Lower leg skin (tissue), 4 donors: ENCODE measurements at regions not wholly inside any gene's neighbourhood (a gene's known extent, or its start where the extent isn't known, plus 50 kb on each side); places are given as distances from the start of the nearest gene placed in this dataset.
"Not testable (repeated sequence)": the region's sequence is repeated elsewhere in the genome, so short reads cannot be mapped to it uniquely, and the experiment has no call there.

Experiments
- DNase-seq, 2 donors: peaks; one replicate each; pipeline ENCODE4 v3.0.0-alpha.2; 2019; ENCODE audit warnings: low spot score in 2 of 2
- H3K4me3 ChIP-seq: fragments of 200-600 bp; sonication (generic); 2 replicates; pipeline ENCODE4 v1.5.1; 2017; ENCODE audit warnings: mild to moderate bottlenecking, low read depth; ENCODE audit not compliant: poor library complexity, severe bottlenecking
- POLR2A ChIP-seq, 2 donors: fragments of 450-650 bp; IDR thresholded peaks; one replicate each; pipeline ENCODE4 v1.6.1; 2016 to 2017; ENCODE audit warnings: antibody characterized with exemption in 2 of 2, mild to moderate bottlenecking in 1 of 2, moderate library complexity in 1 of 2
- WGBS, 2 donors: methylation state at CpG; one replicate each; pipeline ENCODE4 v1.1.5; 2018; 5-methylcytosine and 5-hydroxymethylcytosine counted together
- intact Hi-C: fragments of 100-400 bp; cut with DNase I; formaldehyde crosslinking; loops from one replicate; pipeline ENCODE4 v1.15.0; 2023; ENCODE audit warnings: low total_unique reads
- TF ChIP-seq, protein P1 (sequence below), 3 donors: fragments of 450-650 bp; IDR thresholded peaks; one replicate each; pipeline ENCODE4 v1.5.1; 2016; ENCODE audit warnings: antibody characterized with exemption in 3 of 3, mild to moderate bottlenecking in 3 of 3, moderate library complexity in 2 of 3

DNA sequence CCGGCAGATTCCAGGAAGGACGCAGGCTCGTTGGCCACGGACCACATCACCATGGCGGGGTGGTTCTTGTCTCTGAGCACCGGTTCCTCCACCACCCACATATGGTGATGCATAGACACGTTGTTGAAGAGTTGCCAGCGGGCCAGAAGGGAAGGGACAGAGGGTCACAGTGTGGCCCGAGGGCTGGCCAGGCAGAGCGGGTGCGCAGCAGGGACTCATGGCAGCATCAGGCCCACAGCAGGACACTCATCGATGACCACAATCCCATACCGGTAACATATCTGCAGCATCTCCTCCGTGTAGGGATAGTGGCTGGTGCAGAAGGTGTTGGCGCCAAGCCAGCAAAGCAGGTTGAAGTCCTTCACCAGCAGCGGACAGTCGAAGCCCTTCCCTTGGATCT lies 469.2 kb upstream of the FAM174A start:
- H3K4me3 ChIP-seq, DNase-seq, intact Hi-C loops: not testable (repeated sequence)
- WGBS, 2 donors = 96 to 100% methylated on average over 2 to 12 of the region's 17 CpGs

DNA sequence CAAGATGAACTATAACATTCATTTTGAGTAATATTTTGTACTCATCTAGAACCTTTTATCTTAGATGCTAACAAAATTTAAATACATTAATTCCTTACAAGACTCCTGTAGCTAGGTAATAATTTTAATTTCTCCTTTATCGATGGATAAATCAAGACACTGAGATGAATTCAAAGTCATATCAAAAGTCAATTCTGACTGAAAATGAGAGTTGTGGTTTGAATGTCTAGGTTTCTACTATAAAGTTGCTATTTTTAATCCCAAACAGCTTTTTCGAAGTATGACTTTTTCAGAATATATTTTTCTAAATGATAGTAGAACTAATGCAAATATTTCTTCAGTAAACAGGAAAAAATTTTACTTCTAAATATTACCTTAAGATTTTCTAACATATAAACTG lies 491.7 kb upstream of the FAM174A start:
- WGBS, 2 donors = 84 to 89% methylated on average over 2 of the region's 2 CpGs
- no peak overlapping the region for H3K4me3 ChIP-seq
- intact Hi-C loops = no loop called here
- TF ChIP-seq, protein P1, sequence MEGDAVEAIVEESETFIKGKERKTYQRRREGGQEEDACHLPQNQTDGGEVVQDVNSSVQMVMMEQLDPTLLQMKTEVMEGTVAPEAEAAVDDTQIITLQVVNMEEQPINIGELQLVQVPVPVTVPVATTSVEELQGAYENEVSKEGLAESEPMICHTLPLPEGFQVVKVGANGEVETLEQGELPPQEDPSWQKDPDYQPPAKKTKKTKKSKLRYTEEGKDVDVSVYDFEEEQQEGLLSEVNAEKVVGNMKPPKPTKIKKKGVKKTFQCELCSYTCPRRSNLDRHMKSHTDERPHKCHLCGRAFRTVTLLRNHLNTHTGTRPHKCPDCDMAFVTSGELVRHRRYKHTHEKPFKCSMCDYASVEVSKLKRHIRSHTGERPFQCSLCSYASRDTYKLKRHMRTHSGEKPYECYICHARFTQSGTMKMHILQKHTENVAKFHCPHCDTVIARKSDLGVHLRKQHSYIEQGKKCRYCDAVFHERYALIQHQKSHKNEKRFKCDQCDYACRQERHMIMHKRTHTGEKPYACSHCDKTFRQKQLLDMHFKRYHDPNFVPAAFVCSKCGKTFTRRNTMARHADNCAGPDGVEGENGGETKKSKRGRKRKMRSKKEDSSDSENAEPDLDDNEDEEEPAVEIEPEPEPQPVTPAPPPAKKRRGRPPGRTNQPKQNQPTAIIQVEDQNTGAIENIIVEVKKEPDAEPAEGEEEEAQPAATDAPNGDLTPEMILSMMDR (IDR thresholded peaks at IDR 0.05) = no peak
- TF ChIP-seq POLR2A (IDR thresholded peaks at IDR 0.05) = no peak
- DNase-seq = no peak

DNA sequence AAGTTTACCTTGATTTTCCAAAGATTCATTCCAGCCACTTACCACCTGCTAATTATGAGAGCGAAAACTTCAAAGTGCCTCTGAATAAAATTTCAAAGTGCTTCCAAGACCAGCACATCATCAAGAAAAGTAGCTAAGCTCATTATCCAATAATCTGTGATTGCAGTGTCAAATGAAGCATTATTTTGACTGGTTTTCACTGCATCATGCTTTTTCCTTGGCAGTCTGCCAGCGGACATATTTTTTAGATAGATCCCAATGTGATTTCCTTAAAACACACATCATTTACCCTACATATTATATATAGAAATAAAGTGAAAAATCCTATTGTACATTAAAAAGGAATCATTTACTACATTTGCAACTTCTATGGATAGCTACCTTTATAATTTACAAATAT lies 508.6 kb upstream of the FAM174A start:
- intact Hi-C loops = no loop called here
- WGBS, 2 donors = 53 to 65% methylated on average over 2 of the region's 2 CpGs
- H3K4me3 ChIP-seq = no peak overlapping the region
- DNase-seq = no peak
- TF ChIP-seq POLR2A (IDR thresholded peaks at IDR 0.05) = no peak
- TF ChIP-seq, protein P1 (IDR thresholded peaks at IDR 0.05) = no peak

DNA sequence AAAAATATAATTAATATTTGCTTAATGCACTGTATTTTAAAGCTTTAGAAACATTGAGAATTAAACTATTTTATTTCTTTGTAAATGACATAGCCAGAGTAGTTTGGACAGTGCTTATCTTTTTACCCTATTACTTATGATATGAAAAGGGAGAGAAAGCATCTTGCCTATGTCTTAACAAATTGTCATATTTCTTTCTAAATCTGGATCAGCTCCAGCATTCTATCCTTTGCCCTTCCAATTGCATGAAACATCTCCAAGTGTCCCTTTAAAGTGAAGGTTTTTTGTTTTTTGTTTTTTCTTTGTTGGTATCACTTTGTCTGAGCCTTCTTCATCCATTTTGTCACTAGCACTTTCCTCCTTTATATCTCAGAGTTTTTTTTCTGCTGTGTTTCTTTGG lies 511.6 kb upstream of the FAM174A start:
- H3K4me3 ChIP-seq = no peak overlapping the region
- intact Hi-C loops = no loop called here
- no peak for TF ChIP-seq POLR2A (IDR thresholded peaks at IDR 0.05)
- TF ChIP-seq, protein P1 (IDR thresholded peaks at IDR 0.05) = no peak
- DNase-seq = no peak

DNA sequence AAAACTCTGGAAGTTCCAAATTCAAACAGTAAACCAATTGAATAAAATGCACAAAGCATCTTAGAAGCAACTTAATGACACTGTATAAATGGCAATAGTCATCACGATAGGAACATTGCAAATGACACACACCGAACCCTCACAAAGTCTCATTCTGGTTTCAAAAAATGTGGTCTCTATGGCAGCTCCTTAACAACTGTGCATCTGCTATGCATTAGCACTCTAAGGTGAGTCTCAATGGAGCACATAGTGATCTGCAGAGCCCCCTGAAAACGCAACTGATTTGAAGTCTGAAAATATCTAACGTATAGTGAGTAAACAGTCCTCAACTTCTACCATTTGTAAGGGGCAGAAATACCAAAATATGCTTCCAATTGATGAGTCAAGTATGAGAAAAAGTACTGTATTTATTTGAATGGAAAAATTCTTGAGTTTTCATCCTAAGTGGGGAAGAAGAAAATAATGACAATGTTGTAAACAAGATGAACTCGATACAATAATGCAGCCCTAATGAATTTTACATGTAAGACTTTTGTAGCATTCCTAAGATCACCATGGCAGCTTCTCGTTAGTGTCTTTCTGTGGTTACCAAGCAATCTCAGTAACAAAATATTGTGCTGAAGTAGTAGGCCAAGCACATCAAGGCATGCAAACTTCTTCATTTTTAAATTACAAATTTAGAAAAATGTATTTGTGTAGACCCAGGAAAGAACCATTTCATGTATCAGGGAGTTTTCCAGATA lies 517.5 kb upstream of the FAM174A start:
- no peak overlapping the region for H3K4me3 ChIP-seq
- WGBS, 2 donors = 68 to 71% methylated on average over 6 of the region's 6 CpGs
- intact Hi-C loops = no loop called here

GRCh38 chr5:100013305-100013704 lies 521.9 kb upstream of the FAM174A start:
- H3K4me3 ChIP-seq, intact Hi-C loops, DNase-seq: not testable (repeated sequence)
- WGBS, 2 donors = 84 to 95% methylated on average over 4 of the region's 4 CpGs

More for the DNA sequence above, 517.5 kb upstream of the FAM174A start:
- TF ChIP-seq POLR2A (IDR thresholded peaks at IDR 0.05) = no peak
- TF ChIP-seq, protein P1 (IDR thresholded peaks at IDR 0.05) = no peak
- DNase-seq = no peak

GRCh38 chr5:100011160-100011559 lies 524.0 kb upstream of the FAM174A start:
- DNase-seq, intact Hi-C loops, H3K4me3 ChIP-seq: not testable (repeated sequence)
- WGBS, 2 donors = 93 to 94% methylated on average over 10 of the region's 10 CpGs
